NCI-H1092 treated with DMSO at 0.1 percent for 48 hours (cell line): ENCODE measurements at regions not wholly inside any gene's neighbourhood (a gene's known extent, or its start where the extent isn't known, plus 50 kb on each side); places are given as distances from the start of the nearest gene placed in this dataset.
"Not testable (repeated sequence)": the region's sequence is repeated elsewhere in the genome, so short reads cannot be mapped to it uniquely, and the experiment has no call there.

Experiments used
- DNase-seq: peaks from one replicate; lab custom pipeline; 2025; lab: John Stamatoyannopoulos, UW

- DNase-seq: no peak
Observed at GRCh38 chr12:86411710-86412109, 155.5 kb upstream of the MGAT4C start.

- no peak for DNase-seq
Observed at GRCh38 chr12:86407620-86408208, 151.5 kb upstream of the MGAT4C start.

- DNase-seq: no peak
Observed at GRCh38 chr12:86389949-86390348, 133.8 kb upstream of the MGAT4C start.

GRCh38 chr12:86387591-86388145, 131.5 kb upstream of the MGAT4C start:
- no peak for DNase-seq

GRCh38 chr12:86383759-86384158, 127.6 kb upstream of the MGAT4C start:
- not testable (repeated sequence) for DNase-seq

- no peak for DNase-seq
Observed at GRCh38 chr12:86379337-86379736, 123.1 kb upstream of the MGAT4C start.

GRCh38 chr12:86376052-86376451, 119.9 kb upstream of the MGAT4C start:
- no peak for DNase-seq

- no peak for DNase-seq
Observed at GRCh38 chr12:86373813-86374212, 117.6 kb upstream of the MGAT4C start.

GRCh38 chr12:86367137-86367536, 110.9 kb upstream of the MGAT4C start:
- no peak for DNase-seq

GRCh38 chr12:86349196-86349595, 93.0 kb upstream of the MGAT4C start:
- peak; percentile 7 for DNase-seq

- DNase-seq: no peak
Observed at GRCh38 chr12:86333955-86334522, 77.8 kb upstream of the MGAT4C start.

GRCh38 chr12:86331457-86331856, 75.3 kb upstream of the MGAT4C start:
- DNase-seq: no peak

GRCh38 chr12:86331012-86331411, 74.8 kb upstream of the MGAT4C start:
- no peak for DNase-seq

- no peak for DNase-seq
Observed at GRCh38 chr12:86312232-86312631, 56.0 kb upstream of the MGAT4C start.
